Aorta (tissue), 5 donors: ENCODE measurements at regions not wholly inside any gene's neighbourhood (a gene's known extent, or its start where the extent isn't known, plus 50 kb on each side); places are given as distances from the start of the nearest gene placed in this dataset.
"Not testable (repeated sequence)": the region's sequence is repeated elsewhere in the genome, so short reads cannot be mapped to it uniquely, and the experiment has no call there.

Source experiments
- ATAC-seq: fragments of 200-7000 bp; cut with Tn5 transposase; one replicate; pipeline ENCODE4 v1.9.1; 2022; ENCODE audit warnings: moderate library complexity; ENCODE audit not compliant: low FRiP score
- DNase-seq, 2 donors: peaks; one replicate each; pipeline ENCODE4 v3.0.0-alpha.2; 2020
- H3K27ac ChIP-seq, 2 donors: one replicate each; pipeline ENCODE4 v1.5.1; 2013; ENCODE audit warnings: low read length in 2 of 2, mild to moderate bottlenecking in 2 of 2, moderate library complexity in 2 of 2, control low read depth in 1 of 2, inconsistent platforms in 1 of 2, low read depth in 1 of 2
- H3K27me3 ChIP-seq, 2 donors: one replicate each; pipeline ENCODE4 v1.6.1; 2013; ENCODE audit warnings: control low read depth in 1 of 2, low read length in 1 of 2, mild to moderate bottlenecking in 1 of 2, moderate library complexity in 1 of 2; ENCODE audit not compliant: insufficient read depth in 2 of 2, control insufficient read depth in 1 of 2
- H3K36me3 ChIP-seq, 2 donors: one replicate each; pipeline ENCODE4 v1.6.1; 2013; ENCODE audit warnings: control low read depth in 1 of 2, low read length in 1 of 2, mild to moderate bottlenecking in 1 of 2; ENCODE audit not compliant: insufficient read depth in 2 of 2, control insufficient read depth in 1 of 2
- H3K4me1 ChIP-seq, 2 donors: one replicate each; pipeline ENCODE4 v1.6.1; 2013; ENCODE audit warnings: low read length in 2 of 2, control low read depth in 1 of 2, mild to moderate bottlenecking in 1 of 2, moderate library complexity in 1 of 2; ENCODE audit not compliant: insufficient read depth in 2 of 2, control insufficient read depth in 1 of 2
- H3K4me3 ChIP-seq, 2 donors: one replicate each; pipeline ENCODE4 v1.5.1; 2013; ENCODE audit warnings: low read length in 2 of 2, control low read depth in 1 of 2, mild to moderate bottlenecking in 1 of 2
- H3K9me3 ChIP-seq: one replicate; pipeline ENCODE4 v1.6.1; 2013; ENCODE audit warnings: mild to moderate bottlenecking, low read length; ENCODE audit not compliant: control insufficient read depth
- WGBS, 2 donors: extraction: QIAGEN DNeasy Blood & Tissue Kit; methylation state at CpG; one replicate each; pipeline ENCODE4 v1.1.7; 2013; 5-methylcytosine and 5-hydroxymethylcytosine counted together
- intact Hi-C, 2 donors: fragments of 100-400 bp; cut with DNase I; formaldehyde crosslinking; loops; one replicate each; pipeline versions ENCODE4 v1.14.2 to v1.15.0; 2022
- donor health status: healthy with polysubstance abuse.
- donor health status: Bipolar disorder and iron deficiency.
- donor health status: DM: no; HTN: no; CAD: no.
- donor health status: DM: no; HTN: no; CAD: no.
- donor health status: DM: yes; HTN: yes; CAD: no.

- 42 to 46% methylated on average over 29 to 30 of the region's 30 CpGs for WGBS, 2 donors
- no peaks in the 10 kb centered on the region for H3K27me3 ChIP-seq
- intact Hi-C loops: no loop called here
Measured at GRCh38 chr7:1298931-1299885, 66.5 kb downstream of the UNCX start.

GRCh38 chr7:1300206-1300605 is 67.5 kb downstream of the UNCX start:
- intact Hi-C loops: no loop called here
- Histone ChIP-seq H3K36me3 (no peaks in the 10 kb centered on the region), H3K27ac (no peak overlapping the region), H3K4me1 (no peaks in the 10 kb centered on the region), H3K27me3 (no peaks in the 10 kb centered on the region), H3K4me3 (no peak overlapping the region), H3K9me3 (no peaks in the 10 kb centered on the region)
- ATAC-seq (no peak), DNase-seq (peak in 1 of 2 donors; percentile 11)
- WGBS, 2 donors: 63 to 67% methylated on average over 7 to 8 of the region's 8 CpGs

More at GRCh38 chr7:1298931-1299885, 66.5 kb downstream of the UNCX start:
- no peak overlapping the region for H3K27ac ChIP-seq
- H3K4me3 ChIP-seq: no peak overlapping the region
- DNase-seq: peak in 1 of 2 donors; percentile 26
- no peaks in the 10 kb centered on the region for H3K4me1 ChIP-seq
- no peaks in the 10 kb centered on the region for H3K9me3 ChIP-seq
- ATAC-seq: no peak
- no peaks in the 10 kb centered on the region for H3K36me3 ChIP-seq

GRCh38 chr7:1300636-1301035 is 68.0 kb downstream of the UNCX start:
- WGBS, 2 donors: 25 to 34% methylated on average over 14 to 17 of the region's 17 CpGs
- H3K4me3 ChIP-seq: no peak overlapping the region
- DNase-seq (peak in 1 of 2 donors; percentile 27), ATAC-seq (no peak)
- no peaks in the 10 kb centered on the region for H3K4me1 ChIP-seq
- H3K27me3 ChIP-seq: no peaks in the 10 kb centered on the region
- intact Hi-C loops: no loop called here
- H3K9me3 ChIP-seq: no peaks in the 10 kb centered on the region
- no peak overlapping the region for H3K27ac ChIP-seq
- H3K36me3 ChIP-seq: no peaks in the 10 kb centered on the region

- WGBS, 2 donors: 30 to 37% methylated on average over 23 of the region's 23 CpGs
- Histone ChIP-seq H3K27ac (no peak overlapping the region), H3K36me3 (no peaks in the 10 kb centered on the region), H3K27me3 (no peaks in the 10 kb centered on the region), H3K9me3 (no peaks in the 10 kb centered on the region), H3K4me1 (no peaks in the 10 kb centered on the region), H3K4me3 (no peak overlapping the region)
- ATAC-seq: no peak
- peak in 1 of 2 donors; percentile 33 for DNase-seq
- intact Hi-C loops: no loop called here
Measured at GRCh38 chr7:1301054-1301881, 68.6 kb downstream of the UNCX start.

GRCh38 chr7:1301882-1302251 is 69.2 kb downstream of the UNCX start:
- H3K4me1 ChIP-seq: no peaks in the 10 kb centered on the region
- no peak overlapping the region for H3K27ac ChIP-seq
- WGBS, 2 donors: 19 to 33% methylated on average over 16 of the region's 16 CpGs
- intact Hi-C loops: no loop called here
- DNase-seq (peak in 1 of 2 donors; percentile 36), ATAC-seq (no peak)
- no peaks in the 10 kb centered on the region for H3K9me3 ChIP-seq
- H3K4me3 ChIP-seq: no peak overlapping the region
- H3K36me3 ChIP-seq: no peaks in the 10 kb centered on the region
- no peaks in the 10 kb centered on the region for H3K27me3 ChIP-seq

GRCh38 chr7:1302936-1303335 is 70.3 kb downstream of the UNCX start:
- DNase-seq: no peak
- no peaks in the 10 kb centered on the region for H3K36me3 ChIP-seq
- H3K27me3 ChIP-seq: no peaks in the 10 kb centered on the region
- H3K27ac ChIP-seq: no peak overlapping the region
- H3K4me1 ChIP-seq: no peaks in the 10 kb centered on the region
- 74 to 76% methylated on average over 11 of the region's 11 CpGs for WGBS, 2 donors
- ATAC-seq: no peak
- intact Hi-C loops: no loop called here
- no peaks in the 10 kb centered on the region for H3K9me3 ChIP-seq
- no peak overlapping the region for H3K4me3 ChIP-seq

GRCh38 chr7:1304011-1304410 is 71.3 kb downstream of the UNCX start:
- 75% methylated on average over 15 of the region's 15 CpGs for WGBS, 2 donors
- intact Hi-C loops, H3K36me3 ChIP-seq, H3K4me1 ChIP-seq, H3K4me3 ChIP-seq, H3K27ac ChIP-seq, DNase-seq, H3K9me3 ChIP-seq, ATAC-seq, H3K27me3 ChIP-seq: not testable (repeated sequence)

- Histone ChIP-seq H3K27ac (no peak overlapping the region), H3K27me3 (no peaks in the 10 kb centered on the region), H3K4me1 (no peaks in the 10 kb centered on the region), H3K9me3 (no peaks in the 10 kb centered on the region), H3K4me3 (no peak overlapping the region), H3K36me3 (no peaks in the 10 kb centered on the region)
- WGBS, 2 donors: 77 to 84% methylated on average over 5 of the region's 5 CpGs
- ATAC-seq: no peak
- intact Hi-C loops: no loop called here
- DNase-seq: no peak
Measured at GRCh38 chr7:1305873-1306272, 73.2 kb downstream of the UNCX start.
